Esophagus squamous epithelium (tissue), 5 donors: ENCODE measurements at regions not wholly inside any gene's neighbourhood (a gene's known extent, or its start where the extent isn't known, plus 50 kb on each side); places are given as distances from the start of the nearest gene placed in this dataset.

Experiments used
- DNase-seq: peaks from one replicate; lab custom pipeline; 2025; lab: John Stamatoyannopoulos, UW
- H3K27ac ChIP-seq, 4 donors: fragments of 200-600 bp; sonication (generic); one replicate each; pipeline ENCODE4 v1.5.1; 2016 to 2019; ENCODE audit warnings: mild to moderate bottlenecking in 1 of 4
- H3K27me3 ChIP-seq, 4 donors: fragments of 200-600 bp; sonication (generic); 1 replicate in 3 of 4; 2 replicates in 1 of 4; pipeline versions ENCODE4 v1.5.1 to v1.6.0; 2017 to 2021; ENCODE audit warnings: antibody characterized with exemption in 1 of 4
- H3K36me3 ChIP-seq, 3 donors: fragments of 200-600 bp; sonication (generic); one replicate each; pipeline ENCODE4 v1.5.1; 2016 to 2019
- H3K4me1 ChIP-seq, 3 donors: fragments of 200-600 bp; sonication (generic); one replicate each; pipeline ENCODE4 v1.5.1; 2017 to 2019
- H3K4me3 ChIP-seq, 4 donors: fragments of 200-600 bp; sonication (generic); 1 replicate in 3 of 4; 2 replicates in 1 of 4; pipeline ENCODE4 v1.5.1; 2016 to 2019; ENCODE audit warnings: mild to moderate bottlenecking in 2 of 4, moderate library complexity in 1 of 4
- H3K9me3 ChIP-seq, 3 donors: fragments of 200-600 bp; sonication (generic); one replicate each; pipeline ENCODE4 v1.5.1; 2016 to 2019
- POLR2A ChIP-seq, 4 donors: fragments of 450-650 bp; IDR thresholded peaks; one replicate each; pipeline ENCODE4 v1.6.1; 2017; ENCODE audit warnings: antibody characterized with exemption in 4 of 4, mild to moderate bottlenecking in 4 of 4, moderate library complexity in 3 of 4
- WGBS, 2 donors: methylation state at CpG; one replicate each; pipeline ENCODE4 v1.1.5; 2018; 5-methylcytosine and 5-hydroxymethylcytosine counted together
- intact Hi-C: fragments of 100-400 bp; cut with DNase I; formaldehyde crosslinking; loops from one replicate; pipeline ENCODE4 v1.15.0; 2022
- TF ChIP-seq, protein P1 (sequence below), 6 experiments: fragments of 450-650 bp in 4 of 6; fragments of 200-600 bp in 2 of 6; sonication (generic) in 2 of 6; IDR thresholded peaks; one replicate each; pipeline ENCODE4 v1.5.1; 2016 to 2019; ENCODE audit warnings: antibody characterized with exemption in 6 of 6, mild to moderate bottlenecking in 4 of 6, moderate library complexity in 4 of 6
- donor health status: DM: yes; HTN: yes; CAD: no.

DNA sequence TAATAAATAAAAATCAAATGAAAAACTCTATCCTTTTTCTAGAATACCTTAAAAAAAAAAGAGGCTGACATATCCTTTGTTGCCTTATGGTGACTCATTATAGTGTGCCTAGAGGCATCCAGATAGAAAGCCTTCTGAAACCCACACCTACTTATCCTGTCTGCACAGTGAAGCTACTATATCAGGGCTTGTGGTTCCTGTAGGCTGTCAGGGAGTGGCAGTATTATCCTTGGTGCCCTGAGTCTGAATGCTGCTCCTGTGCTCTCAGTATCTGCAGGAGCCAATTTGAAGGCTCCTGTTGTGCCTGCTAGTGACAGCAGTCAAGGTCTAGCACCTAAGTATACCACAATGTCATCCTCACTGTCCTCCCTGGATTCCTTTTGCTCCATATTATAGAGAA lies 168.4 kb upstream of the AVPR1A start:
- intact Hi-C loops: no loop called here
- no peaks in the 10 kb centered on the region for H3K36me3 ChIP-seq
- no peak for DNase-seq
- TF ChIP-seq, protein P1, sequence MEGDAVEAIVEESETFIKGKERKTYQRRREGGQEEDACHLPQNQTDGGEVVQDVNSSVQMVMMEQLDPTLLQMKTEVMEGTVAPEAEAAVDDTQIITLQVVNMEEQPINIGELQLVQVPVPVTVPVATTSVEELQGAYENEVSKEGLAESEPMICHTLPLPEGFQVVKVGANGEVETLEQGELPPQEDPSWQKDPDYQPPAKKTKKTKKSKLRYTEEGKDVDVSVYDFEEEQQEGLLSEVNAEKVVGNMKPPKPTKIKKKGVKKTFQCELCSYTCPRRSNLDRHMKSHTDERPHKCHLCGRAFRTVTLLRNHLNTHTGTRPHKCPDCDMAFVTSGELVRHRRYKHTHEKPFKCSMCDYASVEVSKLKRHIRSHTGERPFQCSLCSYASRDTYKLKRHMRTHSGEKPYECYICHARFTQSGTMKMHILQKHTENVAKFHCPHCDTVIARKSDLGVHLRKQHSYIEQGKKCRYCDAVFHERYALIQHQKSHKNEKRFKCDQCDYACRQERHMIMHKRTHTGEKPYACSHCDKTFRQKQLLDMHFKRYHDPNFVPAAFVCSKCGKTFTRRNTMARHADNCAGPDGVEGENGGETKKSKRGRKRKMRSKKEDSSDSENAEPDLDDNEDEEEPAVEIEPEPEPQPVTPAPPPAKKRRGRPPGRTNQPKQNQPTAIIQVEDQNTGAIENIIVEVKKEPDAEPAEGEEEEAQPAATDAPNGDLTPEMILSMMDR (IDR thresholded peaks at IDR 0.05): no peak
- TF ChIP-seq POLR2A (IDR thresholded peaks at IDR 0.05): no peak
- H3K4me1 ChIP-seq: peaks cover 0 to 4% (median 0%) of the 10 kb centered on the region in 3 donors
- H3K27ac ChIP-seq: no peak overlapping the region
- H3K9me3 ChIP-seq: peaks cover 0 to 5% (median 0%) of the 10 kb centered on the region in 3 donors
- H3K4me3 ChIP-seq: no peak overlapping the region
- no peaks in the 10 kb centered on the region for H3K27me3 ChIP-seq

DNA sequence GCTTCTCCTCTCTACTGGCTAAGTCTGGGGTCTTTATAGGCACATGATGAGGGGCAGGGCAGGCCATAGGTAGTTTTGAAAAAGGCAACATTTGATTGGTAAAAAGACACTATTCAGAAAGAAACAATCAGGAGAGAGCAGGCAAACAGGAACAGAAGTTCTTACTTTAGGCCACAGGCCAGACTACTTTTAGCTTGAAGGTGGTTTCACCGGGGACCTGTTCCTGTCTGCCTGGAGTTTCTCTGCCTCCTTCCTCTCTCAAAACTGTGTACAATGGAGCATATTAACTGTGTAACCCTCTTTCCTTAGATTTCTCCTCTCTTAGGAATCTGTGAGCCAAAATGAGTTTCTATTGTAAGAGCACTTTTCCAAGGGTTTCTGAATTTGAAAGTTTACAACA lies 167.9 kb upstream of the AVPR1A start:
- WGBS, 2 donors: 31 to 56% methylated on average over 1 of the region's 1 CpG
- no peak overlapping the region for H3K27ac ChIP-seq
- H3K4me3 ChIP-seq: no peak overlapping the region
- peaks cover 0 to 4% (median 0%) of the 10 kb centered on the region in 3 donors for H3K4me1 ChIP-seq
- H3K27me3 ChIP-seq: no peaks in the 10 kb centered on the region
- intact Hi-C loops: no loop called here
- DNase-seq: no peak
- H3K9me3 ChIP-seq: peaks cover 0 to 5% (median 0%) of the 10 kb centered on the region in 3 donors
- no peak for TF ChIP-seq POLR2A (IDR thresholded peaks at IDR 0.05)
- TF ChIP-seq, protein P1 (IDR thresholded peaks at IDR 0.05): no peak
- H3K36me3 ChIP-seq: no peaks in the 10 kb centered on the region

DNA sequence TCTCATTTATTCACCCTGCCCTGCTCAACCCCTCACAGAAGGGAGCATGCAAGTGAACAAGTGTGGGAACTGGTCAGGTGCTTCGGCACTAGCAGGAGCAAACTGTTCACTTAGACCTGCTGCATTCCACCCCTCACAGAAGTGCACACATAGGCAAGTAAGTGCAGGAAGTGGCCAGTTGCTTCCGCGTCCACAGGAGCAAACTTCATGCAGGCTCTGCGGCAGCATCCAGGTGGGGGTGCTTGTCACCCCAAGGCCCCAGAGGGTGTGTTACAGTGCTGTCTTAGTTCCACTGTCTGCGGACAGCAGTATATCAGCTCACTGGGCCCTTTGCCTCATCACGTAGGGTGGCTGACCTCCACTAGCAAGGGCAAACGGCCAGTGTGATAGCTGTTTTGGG lies 167.3 kb upstream of the AVPR1A start:
- Histone ChIP-seq H3K4me1 (peaks cover 0 to 4% (median 0%) of the 10 kb centered on the region in 3 donors), H3K36me3 (no peaks in the 10 kb centered on the region), H3K4me3 (no peak overlapping the region), H3K27me3 (no peaks in the 10 kb centered on the region), H3K9me3 (peaks cover 0 to 5% (median 0%) of the 10 kb centered on the region in 3 donors), H3K27ac (no peak overlapping the region)
- no peak for DNase-seq
- WGBS, 2 donors: 71 to 95% methylated on average over 2 to 5 of the region's 7 CpGs
- TF ChIP-seq, protein P1 (IDR thresholded peaks at IDR 0.05): no peak
- TF ChIP-seq POLR2A (IDR thresholded peaks at IDR 0.05): no peak
- intact Hi-C loops: no loop called here

DNA sequence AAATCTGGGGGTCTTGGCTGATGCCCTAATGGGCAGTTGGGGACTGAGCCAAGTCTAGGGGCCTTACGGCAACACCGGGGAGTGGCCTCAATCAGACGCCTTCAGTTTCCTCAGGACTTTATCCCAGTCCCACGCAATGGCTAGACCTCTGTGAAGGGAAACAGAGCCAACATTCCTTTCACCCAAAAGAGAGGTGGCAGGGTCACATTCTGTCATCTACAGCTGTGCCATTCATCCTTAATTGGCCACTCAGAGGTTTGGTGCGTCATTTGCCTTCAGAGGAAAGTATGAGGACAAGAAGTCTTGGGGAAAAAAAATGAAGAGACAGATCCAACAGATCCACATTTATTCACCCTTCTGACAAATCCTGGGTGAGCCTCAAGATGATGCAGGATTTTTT lies 166.9 kb upstream of the AVPR1A start:
- peaks cover 0 to 4% (median 0%) of the 10 kb centered on the region in 3 donors for H3K4me1 ChIP-seq
- no peak overlapping the region for H3K4me3 ChIP-seq
- DNase-seq: no peak
- H3K9me3 ChIP-seq: peaks cover 0 to 5% (median 0%) of the 10 kb centered on the region in 3 donors
- H3K36me3 ChIP-seq: no peaks in the 10 kb centered on the region
- no peaks in the 10 kb centered on the region for H3K27me3 ChIP-seq
- no peak overlapping the region for H3K27ac ChIP-seq
- WGBS, 2 donors: 81 to 89% methylated on average over 5 of the region's 5 CpGs
- intact Hi-C loops: no loop called here
- TF ChIP-seq, protein P1 (IDR thresholded peaks at IDR 0.05): no peak
- TF ChIP-seq POLR2A (IDR thresholded peaks at IDR 0.05): no peak

DNA sequence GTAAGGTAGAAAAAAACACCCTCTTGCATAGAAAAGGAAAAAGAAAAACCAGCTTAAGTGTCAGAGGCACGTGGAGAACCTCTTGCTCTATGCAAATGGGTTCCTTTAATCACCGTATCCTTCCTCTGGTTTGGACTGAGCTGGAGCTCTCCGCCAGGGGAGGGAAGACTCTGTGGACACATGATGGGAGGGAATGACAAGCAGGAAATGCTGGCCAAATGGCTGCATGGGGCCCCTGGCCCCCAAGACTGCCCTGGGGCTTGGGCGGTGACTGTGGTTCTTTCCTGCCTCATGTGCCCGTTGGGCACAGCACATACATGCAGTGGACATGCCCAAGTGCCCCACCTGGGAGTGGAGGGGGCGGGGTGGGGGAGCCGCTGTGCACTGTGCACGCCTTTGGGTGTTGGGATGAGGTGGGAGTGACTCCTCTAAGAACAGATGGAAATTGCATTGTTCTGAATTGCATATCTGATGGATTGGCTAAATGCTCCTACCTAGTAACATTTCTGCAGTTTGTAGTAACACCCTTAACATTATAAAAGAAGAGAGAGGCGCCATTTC lies 166.4 kb upstream of the AVPR1A start:
- no peaks in the 10 kb centered on the region for H3K27me3 ChIP-seq
- no peaks in the 10 kb centered on the region for H3K36me3 ChIP-seq
- intact Hi-C loops: no loop called here
- TF ChIP-seq, protein P1 (IDR thresholded peaks at IDR 0.05): no peak
- no peak for TF ChIP-seq POLR2A (IDR thresholded peaks at IDR 0.05)
- DNase-seq: no peak
- H3K27ac ChIP-seq: no peak overlapping the region
- H3K4me1 ChIP-seq: peaks cover 0 to 4% (median 0%) of the 10 kb centered on the region in 3 donors
- H3K4me3 ChIP-seq: no peak overlapping the region
- peaks cover 0 to 5% (median 0%) of the 10 kb centered on the region in 3 donors for H3K9me3 ChIP-seq
- 62 to 70% methylated on average over 7 to 8 of the region's 9 CpGs for WGBS, 2 donors
